Panc1 (cell line): ENCODE measurements at regions not wholly inside any gene's neighbourhood (a gene's known extent, or its start where the extent isn't known, plus 50 kb on each side); places are given as distances from the start of the nearest gene placed in this dataset.

Experiments
- ATAC-seq: fragments of 200-7000 bp; cut with Tn5 transposase; 2 replicates; pipeline ENCODE4 v1.9.1; 2020; ENCODE audit warnings: mild to moderate bottlenecking, moderate library complexity
- BruUV-seq: library from RNA; stranded (reverse); fragments of 400-500 nt; replicated peaks from 2 replicates; lab custom pipeline; 2021; lab: Mats Ljungman, UMichigan
- CTCF ChIA-PET: fragments of 300-600 bp; sonication (Branson Sonifier 250); formaldehyde crosslinking; loops from one replicate; lab custom pipeline; 2022; ENCODE audit warnings: antibody characterized with exemption; lab: Charles Lee
- POLR2A ChIA-PET: fragments of 300-600 bp; sonication (Branson Sonifier 250); formaldehyde crosslinking; loops from one replicate; lab custom pipeline; 2022; ENCODE audit warnings: antibody characterized with exemption; lab: Charles Lee
- DNase-seq: peaks from one replicate; pipeline ENCODE4 v3.0.0-alpha.2; 2010; ENCODE audit warnings: low read depth, low spot score
- H3K27ac ChIP-seq: 2 replicates; pipeline ENCODE4 v1.5.1; 2011; ENCODE audit warnings: mild to moderate bottlenecking, low read length, inconsistent platforms
- H3K27me3 ChIP-seq: fragments of 200-500 bp; sonication (Bioruptor generic); 2 replicates; pipeline ENCODE4 v1.6.0; 2014; ENCODE audit warnings: low read length, inconsistent platforms; ENCODE audit not compliant: control insufficient read depth, insufficient read depth
- H3K36me3 ChIP-seq: fragments of 200-500 bp; sonication (Bioruptor generic); 2 replicates; pipeline ENCODE4 v1.5.1; 2014; ENCODE audit warnings: inconsistent platforms, mild to moderate bottlenecking, low read length, moderate library complexity; ENCODE audit not compliant: control insufficient read depth, insufficient read depth
- H3K4me1 ChIP-seq: 2 replicates; pipeline ENCODE4 v1.5.1; 2011; ENCODE audit warnings: inconsistent platforms, mild to moderate bottlenecking, low read length, moderate library complexity; ENCODE audit not compliant: control insufficient read depth, insufficient read depth
- H3K4me3 ChIP-seq, 2 experiments: 2 replicates each; pipeline ENCODE4 v1.5.1; 2011 to 2012; ENCODE audit warnings: low read depth in 2 of 2, low read length in 2 of 2, mild to moderate bottlenecking in 2 of 2, inconsistent platforms in 1 of 2, moderate library complexity in 1 of 2
- H3K9me3 ChIP-seq: fragments of 200-500 bp; sonication (Bioruptor generic); 2 replicates; pipeline ENCODE4 v1.5.1; 2014; ENCODE audit warnings: low read depth, mild to moderate bottlenecking, inconsistent platforms, low read length, moderate library complexity; ENCODE audit not compliant: control insufficient read depth, insufficient read depth
- CTCF ChIP-seq: fragments of 450-650 bp; IDR thresholded peaks from 2 replicates; pipeline ENCODE4 v1.5.1; 2017; ENCODE audit warnings: mild to moderate bottlenecking
- POLR2AphosphoS5 ChIP-seq: IDR thresholded peaks from 2 replicates; pipeline ENCODE4 v1.6.1; 2012; ENCODE audit warnings: mild to moderate bottlenecking, low read depth, low read length, moderate library complexity
- SIN3A ChIP-seq: IDR thresholded peaks from 2 replicates; pipeline ENCODE4 v1.6.1; 2012; ENCODE audit warnings: low read depth, mild to moderate bottlenecking, low read length, moderate library complexity, borderline replicate concordance; ENCODE audit not compliant: insufficient read depth
- TCF7L2 ChIP-seq: IDR thresholded peaks from 2 replicates; pipeline ENCODE4 v1.6.1; 2011; ENCODE audit warnings: mild to moderate bottlenecking, low read depth, low read length, inconsistent platforms
- in situ Hi-C: cut with HindIII; loops from 2 replicates; pipeline ENCODE4 v1.10.0; 2016; ENCODE audit warnings: low sequenced_read_pairs, low pct_unique_long_range_greater_than_20kb
- intact Hi-C: fragments of 100-400 bp; cut with micrococcal nuclease; formaldehyde crosslinking; loops from one replicate; pipeline ENCODE4 v1.10.0; 2022; ENCODE audit not compliant: unreplicated experiment
- TF ChIP-seq, protein P1 (sequence below), 2 experiments: IDR thresholded peaks; 2 replicates each; pipeline ENCODE4 v1.6.1; 2011 to 2012; ENCODE audit warnings: low read depth in 2 of 2, control low read depth in 1 of 2, low read length in 1 of 2, mild to moderate bottlenecking in 1 of 2, moderate library complexity in 1 of 2; ENCODE audit not compliant: insufficient read depth in 1 of 2

DNA sequence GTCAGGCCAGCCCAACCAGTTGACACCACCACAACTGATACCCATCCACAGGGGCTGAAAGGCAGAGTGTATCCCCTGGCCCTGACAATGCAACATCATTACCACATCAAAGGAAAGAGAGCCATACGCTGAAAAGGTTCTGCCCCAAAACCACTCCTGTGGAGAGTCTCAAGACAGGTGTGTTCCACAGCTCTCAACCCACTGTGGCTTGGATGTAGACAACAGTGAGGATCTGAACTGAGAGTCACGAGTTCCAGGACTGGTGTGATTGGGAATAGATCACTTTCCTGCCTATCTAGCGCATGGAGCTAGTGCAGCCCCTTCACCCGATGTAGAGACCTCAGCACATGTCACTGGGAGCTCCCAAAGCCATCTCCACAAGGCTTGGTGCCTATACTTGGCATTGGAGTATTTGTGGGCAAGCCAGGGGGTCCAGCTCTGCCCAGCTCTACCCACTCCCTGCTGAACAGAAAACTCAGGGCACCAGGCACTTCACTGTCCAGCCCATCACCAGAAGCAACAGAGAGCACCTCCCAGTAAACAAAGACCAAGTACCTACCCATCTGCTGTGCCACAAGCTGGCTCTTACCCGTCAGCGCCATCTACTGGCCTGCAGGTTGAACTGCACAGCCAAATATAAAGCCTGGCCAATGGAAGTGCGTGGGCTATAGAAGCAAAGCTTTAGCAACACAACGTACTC lies 579.5 kb downstream of the UQCRFS1 start:
- DNase-seq (peak; percentile 15), ATAC-seq (peak; percentile 77)
- CTCF ChIA-PET = interaction anchor here (0.7 to 1.2 kb wide), 2 partner anchors 36 to 165 kb away, joined by 3 to 6 read pairs; no protein-coding TSS in a partner anchor
- intact Hi-C loops = loop anchor here (2.0 kb wide), 1 partner anchor 167 kb away; no protein-coding TSS in a partner anchor
- BruUV-seq = no TSS peak
- Histone ChIP-seq H3K4me1 (no peaks in the 10 kb centered on the region), H3K27me3 (no peaks in the 10 kb centered on the region), H3K36me3 (no peaks in the 10 kb centered on the region), H3K27ac (no peak overlapping the region), H3K4me3 (no peak overlapping the region), H3K9me3 (0 out of 2 replicates have a peak, but pooled peaks cover 4% of the 10 kb centered on the region)
- POLR2A ChIA-PET = no interaction called here
- TF ChIP-seq SIN3A (no peak), TCF7L2 (no peak), POLR2AphosphoS5 (no peak), CTCF (peak; percentile 91)
- TF ChIP-seq, protein P1, sequence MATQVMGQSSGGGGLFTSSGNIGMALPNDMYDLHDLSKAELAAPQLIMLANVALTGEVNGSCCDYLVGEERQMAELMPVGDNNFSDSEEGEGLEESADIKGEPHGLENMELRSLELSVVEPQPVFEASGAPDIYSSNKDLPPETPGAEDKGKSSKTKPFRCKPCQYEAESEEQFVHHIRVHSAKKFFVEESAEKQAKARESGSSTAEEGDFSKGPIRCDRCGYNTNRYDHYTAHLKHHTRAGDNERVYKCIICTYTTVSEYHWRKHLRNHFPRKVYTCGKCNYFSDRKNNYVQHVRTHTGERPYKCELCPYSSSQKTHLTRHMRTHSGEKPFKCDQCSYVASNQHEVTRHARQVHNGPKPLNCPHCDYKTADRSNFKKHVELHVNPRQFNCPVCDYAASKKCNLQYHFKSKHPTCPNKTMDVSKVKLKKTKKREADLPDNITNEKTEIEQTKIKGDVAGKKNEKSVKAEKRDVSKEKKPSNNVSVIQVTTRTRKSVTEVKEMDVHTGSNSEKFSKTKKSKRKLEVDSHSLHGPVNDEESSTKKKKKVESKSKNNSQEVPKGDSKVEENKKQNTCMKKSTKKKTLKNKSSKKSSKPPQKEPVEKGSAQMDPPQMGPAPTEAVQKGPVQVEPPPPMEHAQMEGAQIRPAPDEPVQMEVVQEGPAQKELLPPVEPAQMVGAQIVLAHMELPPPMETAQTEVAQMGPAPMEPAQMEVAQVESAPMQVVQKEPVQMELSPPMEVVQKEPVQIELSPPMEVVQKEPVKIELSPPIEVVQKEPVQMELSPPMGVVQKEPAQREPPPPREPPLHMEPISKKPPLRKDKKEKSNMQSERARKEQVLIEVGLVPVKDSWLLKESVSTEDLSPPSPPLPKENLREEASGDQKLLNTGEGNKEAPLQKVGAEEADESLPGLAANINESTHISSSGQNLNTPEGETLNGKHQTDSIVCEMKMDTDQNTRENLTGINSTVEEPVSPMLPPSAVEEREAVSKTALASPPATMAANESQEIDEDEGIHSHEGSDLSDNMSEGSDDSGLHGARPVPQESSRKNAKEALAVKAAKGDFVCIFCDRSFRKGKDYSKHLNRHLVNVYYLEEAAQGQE (IDR thresholded peaks at IDR 0.05; ENCODE audit: insufficient read depth in 1 of 2, low read depth in 2 of 2, low read length in 1 of 2) = no peak
- in situ Hi-C loops = no loop called here

DNA sequence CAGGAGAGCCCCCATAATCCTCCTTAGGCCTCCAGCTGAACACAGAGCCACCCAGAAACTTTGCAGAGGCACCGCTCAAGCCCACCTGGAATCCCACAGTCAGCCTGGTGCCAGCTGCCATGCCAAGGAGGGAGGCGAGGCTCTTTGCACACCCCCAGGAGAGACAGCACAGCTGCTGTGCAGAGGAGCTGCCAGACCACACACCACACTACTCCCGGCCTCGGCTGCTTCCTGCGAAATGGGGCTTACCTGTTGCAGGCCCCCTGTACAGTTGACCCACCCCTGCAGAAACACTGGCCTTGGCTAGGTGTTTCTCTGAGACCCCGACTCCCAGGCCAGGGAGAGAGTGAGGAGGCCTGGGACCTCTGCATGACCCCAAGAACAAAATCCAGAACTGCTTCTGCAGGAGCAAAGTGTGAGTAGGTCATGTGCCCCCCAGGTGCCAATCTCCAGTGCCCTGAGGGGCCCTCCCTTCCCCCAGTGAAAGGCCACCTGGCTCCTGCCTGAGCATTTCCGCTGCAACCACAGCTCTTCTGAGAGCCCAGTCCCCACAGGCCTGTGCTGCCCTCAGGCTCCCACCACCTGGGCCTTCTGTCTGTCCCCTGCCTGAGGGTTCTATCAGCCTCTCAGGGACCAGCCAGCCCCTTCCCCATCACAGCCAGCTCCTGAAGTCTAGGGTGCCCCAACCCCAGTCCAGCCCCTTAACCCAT lies 580.4 kb downstream of the UQCRFS1 start:
- CTCF ChIA-PET = no interaction called here
- Histone ChIP-seq H3K9me3 (peaks cover 7% of the 10 kb centered on the region; the same call in 1 of the 2 replicates), H3K27ac (no peak overlapping the region), H3K27me3 (no peaks in the 10 kb centered on the region), H3K36me3 (no peaks in the 10 kb centered on the region), H3K4me1 (no peaks in the 10 kb centered on the region), H3K4me3 (no peak overlapping the region)
- ATAC-seq (no peak), DNase-seq (no peak)
- in situ Hi-C loops (no loop called here), intact Hi-C loops (loop anchor here (2.0 kb wide), 1 partner anchor 166 kb away; no protein-coding TSS in a partner anchor)
- TF ChIP-seq POLR2AphosphoS5 (no peak), SIN3A (no peak), CTCF (no peak), TCF7L2 (no peak)
- TF ChIP-seq, protein P1 (IDR thresholded peaks at IDR 0.05; ENCODE audit: insufficient read depth in 1 of 2, low read depth in 2 of 2, low read length in 1 of 2) = no peak
- POLR2A ChIA-PET = no interaction called here
- BruUV-seq = no TSS peak
